LNCaP clone FGC (cell line): ENCODE measurements at regions not wholly inside any gene's neighbourhood (a gene's known extent, or its start where the extent isn't known, plus 50 kb on each side); places are given as distances from the start of the nearest gene placed in this dataset.

ENCODE experiments used
- DNase-seq: peaks from one replicate; pipeline ENCODE4 v3.0.0-alpha.2; 2011; ENCODE audit warnings: low read depth
- H3K4me3 ChIP-seq: 2 replicates; pipeline ENCODE4 v1.5.1; 2011; ENCODE audit warnings: mild to moderate bottlenecking, low read depth, low read length, control low read depth
- TF ChIP-seq, protein P1 (sequence below): IDR thresholded peaks from 2 replicates; pipeline ENCODE4 v1.5.1; 2012; ENCODE audit warnings: mild to moderate bottlenecking; ENCODE audit not compliant: control insufficient read depth, insufficient read depth; ENCODE audit errors: extremely low read depth

GRCh38 chr4:7130621-7131211 is 61.6 kb upstream of the SORCS2 start:
- DNase-seq = no peak
- H3K4me3 ChIP-seq = no peak overlapping the region
- TF ChIP-seq, protein P1, sequence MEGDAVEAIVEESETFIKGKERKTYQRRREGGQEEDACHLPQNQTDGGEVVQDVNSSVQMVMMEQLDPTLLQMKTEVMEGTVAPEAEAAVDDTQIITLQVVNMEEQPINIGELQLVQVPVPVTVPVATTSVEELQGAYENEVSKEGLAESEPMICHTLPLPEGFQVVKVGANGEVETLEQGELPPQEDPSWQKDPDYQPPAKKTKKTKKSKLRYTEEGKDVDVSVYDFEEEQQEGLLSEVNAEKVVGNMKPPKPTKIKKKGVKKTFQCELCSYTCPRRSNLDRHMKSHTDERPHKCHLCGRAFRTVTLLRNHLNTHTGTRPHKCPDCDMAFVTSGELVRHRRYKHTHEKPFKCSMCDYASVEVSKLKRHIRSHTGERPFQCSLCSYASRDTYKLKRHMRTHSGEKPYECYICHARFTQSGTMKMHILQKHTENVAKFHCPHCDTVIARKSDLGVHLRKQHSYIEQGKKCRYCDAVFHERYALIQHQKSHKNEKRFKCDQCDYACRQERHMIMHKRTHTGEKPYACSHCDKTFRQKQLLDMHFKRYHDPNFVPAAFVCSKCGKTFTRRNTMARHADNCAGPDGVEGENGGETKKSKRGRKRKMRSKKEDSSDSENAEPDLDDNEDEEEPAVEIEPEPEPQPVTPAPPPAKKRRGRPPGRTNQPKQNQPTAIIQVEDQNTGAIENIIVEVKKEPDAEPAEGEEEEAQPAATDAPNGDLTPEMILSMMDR = no peak

GRCh38 chr4:7129871-7130620 is 62.2 kb upstream of the GRPEL1 start:
- TF ChIP-seq, protein P1 = no peak
- no peak for DNase-seq
- H3K4me3 ChIP-seq = no peak overlapping the region

GRCh38 chr4:7128644-7129043 is 60.8 kb upstream of the GRPEL1 start:
- no peak for DNase-seq
- no peak overlapping the region for H3K4me3 ChIP-seq
- TF ChIP-seq, protein P1 = no peak

DNA sequence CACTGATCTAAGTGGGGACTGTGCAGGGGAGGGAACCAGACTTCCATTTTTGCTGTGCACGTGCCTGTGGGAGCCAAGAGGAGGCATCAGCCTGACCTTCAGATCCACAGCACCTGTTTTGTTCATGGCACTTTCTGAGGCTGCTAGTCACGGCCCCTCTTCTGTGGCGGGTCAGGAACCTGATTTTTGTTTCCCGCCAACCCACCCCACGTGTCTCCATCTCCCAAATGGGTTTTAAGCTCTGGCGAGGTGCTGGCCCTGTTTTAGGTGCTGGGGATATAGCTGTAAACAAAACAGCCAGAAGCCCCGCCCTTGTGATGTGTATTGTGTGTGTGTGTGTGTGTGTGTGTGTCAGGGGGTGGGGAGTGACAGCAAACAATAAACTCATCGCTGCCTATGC is 60.4 kb upstream of the GRPEL1 start:
- no peak for DNase-seq
- H3K4me3 ChIP-seq = no peak overlapping the region
- TF ChIP-seq, protein P1 = no peak

DNA sequence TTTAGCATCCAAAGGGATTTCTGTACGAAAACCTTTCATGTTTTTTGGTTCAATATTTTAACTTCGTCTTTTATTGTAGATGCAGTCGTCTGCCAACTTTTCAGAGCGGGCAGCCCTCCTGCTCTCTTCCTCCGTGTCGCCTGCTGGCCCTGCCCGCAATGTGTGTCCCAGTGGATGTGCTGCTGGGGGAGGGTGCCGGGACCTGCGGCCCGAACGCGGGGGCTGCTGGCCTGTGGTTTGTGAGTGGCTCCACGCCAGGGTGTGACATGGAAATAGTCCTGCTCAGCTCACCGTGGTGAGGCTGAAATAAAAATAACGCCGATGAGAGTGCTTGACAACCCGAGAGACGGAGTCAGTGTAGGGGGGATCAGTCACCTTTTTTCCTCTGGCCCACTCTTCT is 59.7 kb upstream of the GRPEL1 start:
- TF ChIP-seq, protein P1 = no peak
- H3K4me3 ChIP-seq = no peak overlapping the region
- no peak for DNase-seq

- TF ChIP-seq, protein P1 = no peak
- H3K4me3 ChIP-seq = no peak overlapping the region
- DNase-seq = no peak
These were observed 59.1 kb upstream of the GRPEL1 start for GRCh38 chr4:7126981-7127380.
